Stomach (tissue), 8 donors: ENCODE measurements at regions not wholly inside any gene's neighbourhood (a gene's known extent, or its start where the extent isn't known, plus 50 kb on each side); places are given as distances from the start of the nearest gene placed in this dataset.

ENCODE experiments used
- DNase-seq, 2 donors: peaks; one replicate each; pipeline versions ENCODE4 v3.0.0 to v3.0.0-alpha.2; 2013 to 2019
- H3K27ac ChIP-seq, 5 donors: fragments of 200-600 bp in 4 of 5; sonication (generic) in 4 of 5; one replicate each; pipeline ENCODE4 v1.5.1; 2013 to 2019; ENCODE audit warnings: mild to moderate bottlenecking in 1 of 5, moderate library complexity in 1 of 5
- H3K27me3 ChIP-seq, 3 donors: fragments of 200-600 bp; sonication (generic); one replicate each; pipeline ENCODE4 v1.5.1; 2017 to 2019; ENCODE audit warnings: mixed run types in 1 of 3
- H3K36me3 ChIP-seq, 4 donors: fragments of 200-600 bp; sonication (generic); 1 replicate in 3 of 4; 2 replicates in 1 of 4; pipeline ENCODE4 v1.5.1; 2016 to 2019
- H3K4me1 ChIP-seq, 4 donors: fragments of 200-600 bp; sonication (generic); one replicate each; pipeline ENCODE4 v1.5.1; 2016 to 2019
- H3K4me3 ChIP-seq, 4 donors: fragments of 200-600 bp; sonication (generic) in 3 of 4; one replicate each; pipeline ENCODE4 v1.5.1; 2016 to 2019; ENCODE audit warnings: mild to moderate bottlenecking in 1 of 4
- H3K9me3 ChIP-seq, 4 donors: fragments of 200-600 bp; sonication (generic); one replicate each; pipeline ENCODE4 v1.5.1; 2016 to 2019
- EP300 ChIP-seq: sonication (generic); formaldehyde crosslinking; IDR thresholded peaks from one replicate; pipeline ENCODE4 v1.6.1; 2017; ENCODE audit warnings: antibody characterized with exemption
- POLR2A ChIP-seq, 4 donors: fragments of 450-650 bp; IDR thresholded peaks; one replicate each; pipeline ENCODE4 v1.6.1; 2016; ENCODE audit warnings: antibody characterized with exemption in 4 of 4, control low read depth in 2 of 4, mild to moderate bottlenecking in 1 of 4, moderate library complexity in 1 of 4
- POLR2AphosphoS5 ChIP-seq, 3 donors: sonication (generic); formaldehyde crosslinking; IDR thresholded peaks; one replicate each; pipeline ENCODE4 v1.6.1; 2016; ENCODE audit warnings: antibody characterized with exemption in 3 of 3
- WGBS, 5 donors: extraction: QIAGEN DNeasy Blood & Tissue Kit in 3 of 5; methylation state at CpG; one replicate each; pipeline versions ENCODE4 v1.1.5 to v1.1.7; 2013 to 2018; 5-methylcytosine and 5-hydroxymethylcytosine counted together
- intact Hi-C: fragments of 100-400 bp; cut with DNase I; formaldehyde crosslinking; loops from one replicate; pipeline ENCODE4 v1.15.1; 2023; ENCODE audit warnings: low total_unique reads
- TF ChIP-seq, protein P1 (sequence below), 7 experiments: fragments of 450-650 bp in 4 of 7; fragments of 200-600 bp in 3 of 7; sonication (generic) in 3 of 7; IDR thresholded peaks; one replicate each; pipeline ENCODE4 v1.5.1; 2016 to 2019; ENCODE audit warnings: antibody characterized with exemption in 7 of 7, control low read depth in 2 of 7, mild to moderate bottlenecking in 1 of 7
- donor health status: healthy with polysubstance abuse.
- donor health status: Bipolar disorder and iron deficiency.
- donor health status: healthy.

- TF ChIP-seq POLR2A (IDR thresholded peaks at IDR 0.05) (no peak), POLR2AphosphoS5 (IDR thresholded peaks at IDR 0.05) (no peak), EP300 (no peak)
- TF ChIP-seq, protein P1, sequence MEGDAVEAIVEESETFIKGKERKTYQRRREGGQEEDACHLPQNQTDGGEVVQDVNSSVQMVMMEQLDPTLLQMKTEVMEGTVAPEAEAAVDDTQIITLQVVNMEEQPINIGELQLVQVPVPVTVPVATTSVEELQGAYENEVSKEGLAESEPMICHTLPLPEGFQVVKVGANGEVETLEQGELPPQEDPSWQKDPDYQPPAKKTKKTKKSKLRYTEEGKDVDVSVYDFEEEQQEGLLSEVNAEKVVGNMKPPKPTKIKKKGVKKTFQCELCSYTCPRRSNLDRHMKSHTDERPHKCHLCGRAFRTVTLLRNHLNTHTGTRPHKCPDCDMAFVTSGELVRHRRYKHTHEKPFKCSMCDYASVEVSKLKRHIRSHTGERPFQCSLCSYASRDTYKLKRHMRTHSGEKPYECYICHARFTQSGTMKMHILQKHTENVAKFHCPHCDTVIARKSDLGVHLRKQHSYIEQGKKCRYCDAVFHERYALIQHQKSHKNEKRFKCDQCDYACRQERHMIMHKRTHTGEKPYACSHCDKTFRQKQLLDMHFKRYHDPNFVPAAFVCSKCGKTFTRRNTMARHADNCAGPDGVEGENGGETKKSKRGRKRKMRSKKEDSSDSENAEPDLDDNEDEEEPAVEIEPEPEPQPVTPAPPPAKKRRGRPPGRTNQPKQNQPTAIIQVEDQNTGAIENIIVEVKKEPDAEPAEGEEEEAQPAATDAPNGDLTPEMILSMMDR (IDR thresholded peaks at IDR 0.05): no peak
- no peak overlapping the region for H3K27ac ChIP-seq
- no peak overlapping the region for H3K4me3 ChIP-seq
- intact Hi-C loops: no loop called here
- H3K9me3 ChIP-seq: peaks cover 0 to 3% (median 0%) of the 10 kb centered on the region in 4 donors
- H3K36me3 ChIP-seq: no peaks in the 10 kb centered on the region
- H3K4me1 ChIP-seq: peaks cover 0 to 8% (median 6%) of the 10 kb centered on the region in 4 donors
- H3K27me3 ChIP-seq: no peaks in the 10 kb centered on the region
- DNase-seq: no peak
These were observed 131.2 kb downstream of the TMEM30B start for GRCh38 chr14:61149896-61150295.

DNA sequence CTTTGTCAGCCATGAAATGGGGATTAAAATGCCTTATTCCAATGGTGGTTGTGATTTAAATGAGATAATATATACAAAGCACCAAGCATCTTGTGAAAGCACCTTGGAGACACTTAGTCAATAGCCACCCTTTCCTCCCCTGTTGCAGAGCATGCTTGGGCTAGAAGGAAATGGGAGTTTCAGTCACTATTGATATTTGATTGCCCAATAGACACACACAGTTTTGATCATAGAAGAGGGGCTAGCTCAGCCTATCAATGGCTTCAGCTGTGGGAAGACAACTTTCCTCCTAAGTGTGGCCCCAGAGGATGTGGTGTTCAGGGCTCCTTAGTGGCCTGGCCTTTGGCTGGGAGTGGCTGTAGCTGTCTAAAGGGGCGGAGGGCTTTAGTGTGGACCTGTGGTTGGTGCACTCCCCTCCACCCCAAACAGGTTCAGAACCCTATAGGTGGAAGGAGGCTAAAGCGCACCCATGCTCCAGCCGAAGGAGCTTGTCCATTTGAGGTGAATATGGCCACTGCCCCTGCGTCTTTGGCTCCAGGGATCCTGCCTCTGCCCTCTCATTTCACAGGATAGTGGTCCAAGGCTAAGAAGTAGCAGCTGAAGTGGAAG lies 132.3 kb downstream of the TMEM30B start:
- Histone ChIP-seq H3K9me3 (peaks cover 2 to 14% (median 5%) of the 10 kb centered on the region in 4 donors), H3K27me3 (no peaks in the 10 kb centered on the region), H3K27ac (no peak overlapping the region), H3K4me1 (peaks cover 0 to 9% (median 6%) of the 10 kb centered on the region in 4 donors), H3K36me3 (no peaks in the 10 kb centered on the region), H3K4me3 (no peak overlapping the region)
- no peak for DNase-seq
- WGBS, 5 donors: 94 to 100% (median 97%) methylated on average over 3 to 4 of the region's 4 CpGs
- intact Hi-C loops: no loop called here
- TF ChIP-seq EP300 (no peak), POLR2AphosphoS5 (IDR thresholded peaks at IDR 0.05) (no peak)
- TF ChIP-seq, protein P1 (IDR thresholded peaks at IDR 0.05): no peak

GRCh38 chr14:61147831-61148549 lies 133.1 kb downstream of the TMEM30B start:
- Histone ChIP-seq H3K27me3 (no peaks in the 10 kb centered on the region), H3K9me3 (peaks cover 3 to 15% (median 8%) of the 10 kb centered on the region in 4 donors), H3K27ac (peak overlapping the region in 2 of 5 donors; percentile 28 to 33), H3K4me1 (peaks cover 0 to 9% (median 6%) of the 10 kb centered on the region in 4 donors), H3K4me3 (no peak overlapping the region), H3K36me3 (no peaks in the 10 kb centered on the region)
- intact Hi-C loops: no loop called here
- 63 to 75% (median 71%) methylated on average over 20 to 21 of the region's 21 CpGs for WGBS, 5 donors
- peak in 1 of 2 donors; percentile 72 for DNase-seq
- no peak for TF ChIP-seq POLR2A (IDR thresholded peaks at IDR 0.05)
- no peak for TF ChIP-seq EP300
- TF ChIP-seq POLR2AphosphoS5 (IDR thresholded peaks at IDR 0.05): no peak
- TF ChIP-seq, protein P1 (IDR thresholded peaks at IDR 0.05): no peak

DNA sequence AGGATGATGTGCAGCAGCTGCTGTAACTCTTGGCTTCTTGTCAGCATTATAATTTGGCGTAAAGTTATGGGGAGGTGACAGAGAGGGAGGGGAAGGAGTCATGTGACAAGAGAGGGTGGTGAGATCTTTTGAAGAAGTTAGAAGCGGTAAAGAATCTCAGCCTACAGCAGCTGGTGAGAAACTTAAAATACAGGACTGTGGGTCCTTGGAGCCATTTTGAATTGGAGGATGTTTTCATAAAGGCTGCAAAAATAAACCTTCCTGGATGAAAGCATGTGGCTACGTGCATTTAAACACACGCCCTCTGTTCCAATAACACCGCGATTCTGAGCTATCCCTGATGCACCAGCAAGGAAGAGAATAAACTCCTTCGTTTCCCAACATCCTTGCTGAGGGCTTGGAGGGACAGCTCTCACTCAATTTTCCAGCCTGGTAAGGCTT lies 133.7 kb downstream of the TMEM30B start:
- H3K4me1 ChIP-seq: peaks cover 0 to 9% (median 6%) of the 10 kb centered on the region in 4 donors
- TF ChIP-seq, protein P1 (IDR thresholded peaks at IDR 0.05): no peak
- TF ChIP-seq EP300 (no peak), POLR2A (IDR thresholded peaks at IDR 0.05) (no peak), POLR2AphosphoS5 (IDR thresholded peaks at IDR 0.05) (no peak)
- H3K27ac ChIP-seq: peak overlapping the region in 2 of 5 donors; percentile 28 to 33
- intact Hi-C loops: no loop called here
- no peak overlapping the region for H3K4me3 ChIP-seq
- no peaks in the 10 kb centered on the region for H3K27me3 ChIP-seq
- WGBS, 5 donors: 51 to 76% (median 68%) methylated on average over 7 of the region's 7 CpGs
- peak in 1 of 2 donors; percentile 54 for DNase-seq
- no peaks in the 10 kb centered on the region for H3K36me3 ChIP-seq
- H3K9me3 ChIP-seq: peaks cover 3 to 15% (median 8%) of the 10 kb centered on the region in 4 donors
